AG04450 (cell line): ENCODE measurements at regions not wholly inside any gene's neighbourhood (a gene's known extent, or its start where the extent isn't known, plus 50 kb on each side); places are given as distances from the start of the nearest gene placed in this dataset.

Experiments used
- CTCF ChIA-PET: fragments of 300-600, 350-600 bp; formaldehyde crosslinking; extraction: SDS; loops from one replicate; lab custom pipeline; 2022; ENCODE audit warnings: antibody characterized with exemption, inconsistent platforms; lab: Charles Lee
- POLR2A ChIA-PET: fragments of 350-600 bp; formaldehyde crosslinking; extraction: SDS; loops from one replicate; lab custom pipeline; 2021; ENCODE audit warnings: antibody characterized with exemption, inconsistent platforms; lab: Yijun Ruan, JAX
- DNase-seq: peaks from one replicate; pipeline ENCODE4 v3.0.0-alpha.2; 2011; ENCODE audit warnings: low read depth, low spot score
- H3K27ac ChIP-seq: one replicate; pipeline ENCODE4 v1.5.1; 2012; ENCODE audit warnings: low read depth, low read length, control low read depth
- H3K27me3 ChIP-seq: one replicate; pipeline ENCODE4 v1.6.0; 2012; ENCODE audit warnings: low read length; ENCODE audit not compliant: control insufficient read depth, insufficient read depth
- H3K4me3 ChIP-seq: 2 replicates; pipeline ENCODE4 v1.5.1; 2011; ENCODE audit warnings: mild to moderate bottlenecking, low read depth, low read length, control low read depth
- H3K9me3 ChIP-seq: 2 replicates; pipeline ENCODE4 v1.5.1; 2012; ENCODE audit warnings: low read length; ENCODE audit not compliant: control insufficient read depth, insufficient read depth
- CTCF ChIP-seq: IDR thresholded peaks from 2 replicates; pipeline ENCODE4 v1.5.1; 2011; ENCODE audit warnings: low read depth, low read length, control low read depth, inconsistent platforms

- ChIA-PET CTCF (no interaction called here), POLR2A (no interaction called here)
- Histone ChIP-seq H3K4me3 (no peak overlapping the region), H3K27ac (no peak overlapping the region), H3K9me3 (no peaks in the 10 kb centered on the region), H3K27me3 (peaks cover 27% of the 10 kb centered on the region)
- DNase-seq: no peak
- no peak for TF ChIP-seq CTCF
Observed at GRCh38 chr5:38638656-38639055, 82.2 kb upstream of the LIFR start.

GRCh38 chr5:38639377-38640358 is 83.2 kb upstream of the LIFR start:
- no peak for DNase-seq
- ChIA-PET CTCF (no interaction called here), POLR2A (no interaction called here)
- Histone ChIP-seq H3K27ac (no peak overlapping the region), H3K4me3 (no peak overlapping the region), H3K27me3 (peaks cover 27% of the 10 kb centered on the region), H3K9me3 (no peaks in the 10 kb centered on the region)
- TF ChIP-seq CTCF: no peak

GRCh38 chr5:38641003-38641402 is 84.6 kb upstream of the LIFR start:
- Histone ChIP-seq H3K4me3 (no peak overlapping the region), H3K27me3 (peaks cover 36% of the 10 kb centered on the region), H3K27ac (no peak overlapping the region), H3K9me3 (no peaks in the 10 kb centered on the region)
- DNase-seq: no peak
- no peak for TF ChIP-seq CTCF
- POLR2A ChIA-PET: no interaction called here
- CTCF ChIA-PET: no interaction called here

GRCh38 chr5:38642189-38642911 is 85.9 kb upstream of the LIFR start:
- peaks cover 42% of the 10 kb centered on the region for H3K27me3 ChIP-seq
- ChIA-PET CTCF (no interaction called here), POLR2A (no interaction called here)
- no peaks in the 10 kb centered on the region for H3K9me3 ChIP-seq
- no peak overlapping the region for H3K27ac ChIP-seq
- DNase-seq: no peak
- no peak overlapping the region for H3K4me3 ChIP-seq
- TF ChIP-seq CTCF: no peak

- CTCF ChIA-PET: no interaction called here
- TF ChIP-seq CTCF: no peak
- no peak overlapping the region for H3K27ac ChIP-seq
Observed at GRCh38 chr5:38643616-38644015, 87.2 kb upstream of the LIFR start.

More at GRCh38 chr5:38643616-38644015, 87.2 kb upstream of the LIFR start:
- POLR2A ChIA-PET: no interaction called here
- no peak for DNase-seq
- Histone ChIP-seq H3K4me3 (no peak overlapping the region), H3K27me3 (peaks cover 40% of the 10 kb centered on the region), H3K9me3 (no peaks in the 10 kb centered on the region)
